H1 (cell line): ENCODE measurements at regions not wholly inside any gene's neighbourhood (a gene's known extent, or its start where the extent isn't known, plus 50 kb on each side); places are given as distances from the start of the nearest gene placed in this dataset.
"Not testable (repeated sequence)": the region's sequence is repeated elsewhere in the genome, so short reads cannot be mapped to it uniquely, and the experiment has no call there.

ENCODE experiments used
- BCL11A ChIP-seq, 2 experiments: IDR thresholded peaks; one replicate each; pipeline ENCODE4 v1.6.1; 2011; ENCODE audit warnings: low read depth in 2 of 2, low read length in 2 of 2, mild to moderate bottlenecking in 2 of 2
- EP300 ChIP-seq, 2 experiments: IDR thresholded peaks; 1 replicate in 1 of 2; 2 replicates in 1 of 2; pipeline ENCODE4 v1.6.1; 2011 to 2012; ENCODE audit warnings: low read depth in 2 of 2, low read length in 2 of 2, mild to moderate bottlenecking in 2 of 2, borderline replicate concordance in 1 of 2, inconsistent platforms in 1 of 2, moderate library complexity in 1 of 2
- POLR2A ChIP-seq, 2 experiments: IDR thresholded peaks; 1 replicate in 1 of 2; 2 replicates in 1 of 2; pipeline ENCODE4 v1.6.1; 2011; ENCODE audit warnings: low read depth in 2 of 2, low read length in 2 of 2, mild to moderate bottlenecking in 2 of 2; ENCODE audit errors: control extremely low read depth in 1 of 2
- POLR2AphosphoS5 ChIP-seq: IDR thresholded peaks from 2 replicates; pipeline ENCODE4 v1.6.1; 2011; ENCODE audit warnings: low read depth, low read length
- RAD21 ChIP-seq, 2 experiments: IDR thresholded peaks in 1 of 2; conservative IDR thresholded peaks in 1 of 2; 2 replicates each; pipeline ENCODE4 v1.6.1; 2011; ENCODE audit warnings: low read depth in 2 of 2, low read length in 2 of 2, improper control_type of control experiment in 1 of 2, inconsistent platforms in 1 of 2, mild to moderate bottlenecking in 1 of 2, moderate library complexity in 1 of 2
- TF ChIP-seq, protein P1 (sequence below), 3 experiments: IDR thresholded peaks; 1 replicate in 2 of 3; 2 replicates in 1 of 3; pipeline versions ENCODE4 v1.5.1 to v1.6.1; 2011; ENCODE audit warnings: low read length in 3 of 3, mild to moderate bottlenecking in 3 of 3, inconsistent platforms in 2 of 3, low read depth in 1 of 3, moderate library complexity in 1 of 3; ENCODE audit not compliant: insufficient read depth in 1 of 3; ENCODE audit errors: control extremely low read depth in 1 of 3

GRCh38 chr15:98100606-98101005 lies 140.1 kb downstream of the ARRDC4 start:
- not testable (repeated sequence) for TF ChIP-seq EP300 (IDR thresholded peaks at IDR 0.05; ENCODE audit: borderline replicate concordance in 1 of 2, low read depth in 2 of 2, low read length in 2 of 2); BCL11A (IDR thresholded peaks at IDR 0.05; ENCODE audit: low read depth in 2 of 2, low read length in 2 of 2); POLR2AphosphoS5; POLR2A (IDR thresholded peaks at IDR 0.05; ENCODE audit: control extremely low read depth in 1 of 2, low read depth in 2 of 2, low read length in 2 of 2); RAD21 (IDR thresholded peaks at IDR 0.05 in 1 of 2, conservative IDR thresholded peaks at IDR 0.05 in 1 of 2; ENCODE audit: low read depth in 2 of 2, low read length in 2 of 2)
- TF ChIP-seq, protein P1, sequence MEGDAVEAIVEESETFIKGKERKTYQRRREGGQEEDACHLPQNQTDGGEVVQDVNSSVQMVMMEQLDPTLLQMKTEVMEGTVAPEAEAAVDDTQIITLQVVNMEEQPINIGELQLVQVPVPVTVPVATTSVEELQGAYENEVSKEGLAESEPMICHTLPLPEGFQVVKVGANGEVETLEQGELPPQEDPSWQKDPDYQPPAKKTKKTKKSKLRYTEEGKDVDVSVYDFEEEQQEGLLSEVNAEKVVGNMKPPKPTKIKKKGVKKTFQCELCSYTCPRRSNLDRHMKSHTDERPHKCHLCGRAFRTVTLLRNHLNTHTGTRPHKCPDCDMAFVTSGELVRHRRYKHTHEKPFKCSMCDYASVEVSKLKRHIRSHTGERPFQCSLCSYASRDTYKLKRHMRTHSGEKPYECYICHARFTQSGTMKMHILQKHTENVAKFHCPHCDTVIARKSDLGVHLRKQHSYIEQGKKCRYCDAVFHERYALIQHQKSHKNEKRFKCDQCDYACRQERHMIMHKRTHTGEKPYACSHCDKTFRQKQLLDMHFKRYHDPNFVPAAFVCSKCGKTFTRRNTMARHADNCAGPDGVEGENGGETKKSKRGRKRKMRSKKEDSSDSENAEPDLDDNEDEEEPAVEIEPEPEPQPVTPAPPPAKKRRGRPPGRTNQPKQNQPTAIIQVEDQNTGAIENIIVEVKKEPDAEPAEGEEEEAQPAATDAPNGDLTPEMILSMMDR (IDR thresholded peaks at IDR 0.05; ENCODE audit: control extremely low read depth in 1 of 3, insufficient read depth in 1 of 3, low read depth in 1 of 3, low read length in 3 of 3) = not testable (repeated sequence)
